H1 (cell line): ENCODE measurements at regions not wholly inside any gene's neighbourhood (a gene's known extent, or its start where the extent isn't known, plus 50 kb on each side); places are given as distances from the start of the nearest gene placed in this dataset.
A peak's percentile ranks its signal among the peaks of the same experiment; 100 is the strongest.

Source experiments
- CTCF ChIA-PET: fragments of 300-600 bp; sonication (Branson Sonifier 250); formaldehyde crosslinking; loops from one replicate; lab custom pipeline; 2021; ENCODE audit not compliant: partially characterized antibody; lab: Charles Lee
- POLR2A ChIA-PET: fragments of 300-600 bp; sonication (Branson Sonifier 250); formaldehyde crosslinking; loops from one replicate; lab custom pipeline; 2021; ENCODE audit warnings: inconsistent platforms; ENCODE audit not compliant: partially characterized antibody; lab: Charles Lee
- DNase-seq, 2 experiments: peaks; one replicate each; pipeline versions ENCODE4 v3.0.0 to v3.0.0-alpha.2; 2010 to 2022; ENCODE audit warnings: low spot score in 2 of 2, low read depth in 1 of 2, mixed read lengths in 1 of 2
- FAIRE-seq: peaks from 2 replicates; lab custom pipeline; 2011; peaks lifted over from hg19 to GRCh38; lab: Jason Lieb, UNC
- H2AFZ ChIP-seq: 2 replicates; pipeline ENCODE4 v1.8.1; 2012; ENCODE audit warnings: low read length, inconsistent platforms
- H2AK5ac ChIP-seq: 2 replicates; pipeline ENCODE4 v1.6.1; 2013; ENCODE audit warnings: low read depth, low read length
- H2BK120ac ChIP-seq: replicated peaks from 2 replicates; pipeline ENCODE3; 2013; ENCODE audit warnings: low read depth, low read length, inconsistent platforms
- H2BK12ac ChIP-seq: 2 replicates; pipeline ENCODE4 v1.6.1; 2013; ENCODE audit warnings: low read depth, low read length
- H2BK15ac ChIP-seq: 2 replicates; pipeline ENCODE4 v1.6.1; 2013; ENCODE audit warnings: low read length
- H2BK20ac ChIP-seq: 2 replicates; pipeline ENCODE4 v1.6.1; 2013; ENCODE audit warnings: low read length
- H2BK5ac ChIP-seq: 2 replicates; pipeline ENCODE4 v1.6.1; 2013; ENCODE audit warnings: low read depth, low read length
- H3K14ac ChIP-seq: 2 replicates; pipeline ENCODE4 v1.6.1; 2013; ENCODE audit warnings: inconsistent platforms; ENCODE audit not compliant: insufficient read length
- H3K18ac ChIP-seq: 2 replicates; pipeline ENCODE4 v1.6.1; 2013; ENCODE audit warnings: low read length; ENCODE audit errors: extremely low read depth
- H3K23ac ChIP-seq: 2 replicates; pipeline ENCODE4 v1.6.1; 2013; ENCODE audit warnings: inconsistent platforms; ENCODE audit not compliant: insufficient read length
- H3K23me2 ChIP-seq: 2 replicates; pipeline ENCODE4 v1.6.1; 2013; ENCODE audit warnings: low read depth, low read length
- H3K27ac ChIP-seq: 2 replicates; pipeline ENCODE4 v1.6.1; 2011; ENCODE audit warnings: low read depth, low read length, inconsistent platforms
- H3K27me3 ChIP-seq, 4 experiments: replicated peaks in 1 of 4; 1 replicate in 1 of 4; 2 replicates in 3 of 4; pipeline versions ENCODE4 v1.6.1 to v1.8.1; 2011 to 2013; ENCODE audit warnings: low read length in 3 of 4, mild to moderate bottlenecking in 3 of 4, inconsistent platforms in 2 of 4, mixed read lengths in 2 of 4, moderate library complexity in 1 of 4; ENCODE audit not compliant: control insufficient read depth in 3 of 4, insufficient read depth in 3 of 4; ENCODE audit errors: extremely low read depth in 1 of 4
- H3K36me3 ChIP-seq, 4 experiments: 2 replicates each; pipeline versions ENCODE4 v1.6.1 to v1.8.1; 2011 to 2013; ENCODE audit warnings: mild to moderate bottlenecking in 4 of 4, low read length in 3 of 4, moderate library complexity in 2 of 4, control low read depth in 1 of 4, inconsistent platforms in 1 of 4; ENCODE audit not compliant: insufficient read depth in 4 of 4, control insufficient read depth in 2 of 4
- H3K4ac ChIP-seq: replicated peaks from 2 replicates; pipeline ENCODE3; 2013; ENCODE audit warnings: low read length, low read depth, mixed read lengths, inconsistent platforms; ENCODE audit not compliant: insufficient read length
- H3K4me1 ChIP-seq, 4 experiments: replicated peaks in 1 of 4; 1 replicate in 1 of 4; 2 replicates in 3 of 4; pipeline versions ENCODE4 v1.6.1 to v1.8.1; 2011 to 2013; ENCODE audit warnings: low read length in 3 of 4, inconsistent platforms in 2 of 4, mixed read lengths in 1 of 4; ENCODE audit not compliant: insufficient read depth in 4 of 4, control insufficient read depth in 3 of 4
- H3K4me2 ChIP-seq, 2 experiments: 2 replicates each; pipeline versions ENCODE4 v1.6.1 to v1.8.1; 2011 to 2013; ENCODE audit warnings: low read depth in 2 of 2, low read length in 2 of 2, control low read depth in 1 of 2, inconsistent platforms in 1 of 2, mild to moderate bottlenecking in 1 of 2; ENCODE audit not compliant: insufficient read depth in 1 of 2
- H3K4me3 ChIP-seq, 4 experiments: fragments of 200-600, 300-600 bp in 1 of 4; sonication (generic), shearing (Covaris generic), sonication (Bioruptor Twin) in 1 of 4; 2 replicates each; pipeline versions ENCODE4 v1.5.1 to v1.8.1; 2011 to 2016; ENCODE audit warnings: low read length in 4 of 4, low read depth in 3 of 4, control low read depth in 2 of 4, inconsistent platforms in 2 of 4, mild to moderate bottlenecking in 2 of 4, mixed read lengths in 1 of 4, moderate library complexity in 1 of 4; ENCODE audit not compliant: insufficient read depth in 2 of 4; ENCODE audit errors: extremely low read depth in 1 of 4
- H3K56ac ChIP-seq: replicated peaks from 2 replicates; pipeline ENCODE3; 2013; ENCODE audit warnings: low read depth, mild to moderate bottlenecking, mixed read lengths, low read length, inconsistent platforms; ENCODE audit not compliant: insufficient read length
- H3K79me1 ChIP-seq: 2 replicates; pipeline ENCODE4 v1.6.1; 2013; ENCODE audit warnings: low read depth, low read length, control low read depth
- H3K79me2 ChIP-seq, 2 experiments: 2 replicates each; pipeline versions ENCODE4 v1.6.1 to v1.8.1; 2012 to 2013; ENCODE audit warnings: low read length in 2 of 2, mild to moderate bottlenecking in 2 of 2, inconsistent platforms in 1 of 2; ENCODE audit not compliant: insufficient read depth in 2 of 2, control insufficient read depth in 1 of 2
- H3K9ac ChIP-seq, 4 experiments: replicated peaks in 1 of 4; 1 replicate in 1 of 4; 2 replicates in 3 of 4; pipeline versions ENCODE4 v1.6.1 to v1.8.1; 2011 to 2013; ENCODE audit warnings: low read depth in 3 of 4, low read length in 3 of 4, control low read depth in 2 of 4, mild to moderate bottlenecking in 2 of 4, moderate library complexity in 2 of 4, inconsistent platforms in 1 of 4; ENCODE audit errors: extremely low read depth in 1 of 4
- H3K9me3 ChIP-seq, 2 experiments: 2 replicates each; pipeline versions ENCODE4 v1.6.1 to v1.8.1; 2012 to 2013; ENCODE audit warnings: mild to moderate bottlenecking in 2 of 2, moderate library complexity in 2 of 2, control low read depth in 1 of 2, inconsistent platforms in 1 of 2, low read depth in 1 of 2, low read length in 1 of 2, mixed read lengths in 1 of 2; ENCODE audit not compliant: insufficient read depth in 2 of 2
- H4K20me1 ChIP-seq, 2 experiments: replicated peaks in 1 of 2; 2 replicates each; pipeline versions ENCODE3 to v1.8.1; 2011 to 2013; ENCODE audit warnings: inconsistent platforms in 2 of 2, low read length in 2 of 2, mild to moderate bottlenecking in 1 of 2; ENCODE audit not compliant: insufficient read depth in 2 of 2, control insufficient read depth in 1 of 2
- H4K5ac ChIP-seq: 2 replicates; pipeline ENCODE4 v1.6.1; 2013; ENCODE audit warnings: low read length, low read depth, mixed read lengths, inconsistent platforms; ENCODE audit not compliant: insufficient read length
- H4K8ac ChIP-seq: 2 replicates; pipeline ENCODE4 v1.8.0; 2013; ENCODE audit warnings: mild to moderate bottlenecking, moderate library complexity, low read length, inconsistent platforms; ENCODE audit not compliant: insufficient read depth; ENCODE audit errors: extremely low read depth
- H4K91ac ChIP-seq: replicated peaks from 2 replicates; pipeline ENCODE3; 2013; ENCODE audit warnings: low read length, mixed read lengths, inconsistent platforms; ENCODE audit not compliant: insufficient read length
- CTCF ChIP-seq, 3 experiments: IDR thresholded peaks; 1 replicate in 2 of 3; 2 replicates in 1 of 3; pipeline versions ENCODE4 v1.5.1 to v1.6.1; 2011; ENCODE audit warnings: low read length in 3 of 3, mild to moderate bottlenecking in 3 of 3, inconsistent platforms in 2 of 3, low read depth in 1 of 3, moderate library complexity in 1 of 3; ENCODE audit not compliant: insufficient read depth in 1 of 3; ENCODE audit errors: control extremely low read depth in 1 of 3
- KDM1A ChIP-seq: fragments of 200-600, 300-600 bp; sonication (generic); IDR thresholded peaks from 2 replicates; pipeline ENCODE4 v1.7.1; 2016; ENCODE audit warnings: mild to moderate bottlenecking, low read length, borderline replicate concordance
- MAX ChIP-seq: IDR thresholded peaks from 2 replicates; pipeline ENCODE4 v1.6.1; 2012; ENCODE audit warnings: inconsistent platforms
- RAD21 ChIP-seq, 2 experiments: IDR thresholded peaks in 1 of 2; conservative IDR thresholded peaks in 1 of 2; 2 replicates each; pipeline ENCODE4 v1.6.1; 2011; ENCODE audit warnings: low read depth in 2 of 2, low read length in 2 of 2, improper control_type of control experiment in 1 of 2, inconsistent platforms in 1 of 2, mild to moderate bottlenecking in 1 of 2, moderate library complexity in 1 of 2
- TAF1 ChIP-seq: IDR thresholded peaks from 2 replicates; pipeline ENCODE4 v1.6.1; 2011; ENCODE audit warnings: mild to moderate bottlenecking, low read depth, low read length
- WGBS, 2 experiments: shearing (Covaris generic) in 1 of 2; methylation state at CpG; one replicate each; pipeline versions ENCODE4 v1.1.6 to v1.1.7; 2013 to 2015; ENCODE audit warnings: low lambda C conversion rate in 2 of 2, mixed read lengths in 2 of 2, inconsistent platforms in 1 of 2, low coverage in 1 of 2, missing lambda C conversion rate in 1 of 2; ENCODE audit not compliant: insufficient replicate concordance in 2 of 2, insufficient coverage in 1 of 2, insufficient read length in 1 of 2; ENCODE audit errors: extremely low coverage in 1 of 2, missing lambda C conversion rate in 1 of 2; 5-methylcytosine and 5-hydroxymethylcytosine counted together

GRCh38 chr1:114292194-114292593 is 138.5 kb upstream of the SYT6 start:
- Histone ChIP-seq H3K56ac (no peak overlapping the region), H4K91ac (no peak overlapping the region), H2BK5ac (no peak overlapping the region), H4K5ac (no peak overlapping the region), H2BK12ac (no peak overlapping the region), H3K4me1 (peaks cover 0 to 2% (median 0%) of the 10 kb centered on the region in 4 experiments; a peak in 2 of 7 replicates), H4K20me1 (no peaks in the 10 kb centered on the region), H3K4me3 (no peak overlapping the region), H3K9ac (no peak overlapping the region), H3K4ac (no peak overlapping the region), H2BK120ac (no peak overlapping the region), H3K23me2 (no peaks in the 10 kb centered on the region), H2BK15ac (no peak overlapping the region), H3K4me2 (no peak overlapping the region)
- no peak for FAIRE-seq
- WGBS, 2 experiments: 97% methylated on average over 5 of the region's 5 CpGs; no CpG with 5 or more reads in 1 of the 2 experiments
- peak; percentile 14 to 24 (median 21); a peak in 2 of 4 replicates for TF ChIP-seq CTCF (IDR thresholded peaks at IDR 0.05; ENCODE audit: control extremely low read depth in 1 of 3, insufficient read depth in 1 of 3, low read depth in 1 of 3, low read length in 3 of 3)
- no peak for TF ChIP-seq KDM1A
- peak; percentile 10 to 34; a peak in 2 of 4 replicates for TF ChIP-seq RAD21 (IDR thresholded peaks at IDR 0.05 in 1 of 2, conservative IDR thresholded peaks at IDR 0.05 in 1 of 2; ENCODE audit: low read depth in 2 of 2, low read length in 2 of 2)
- no peak for TF ChIP-seq MAX
- no peak for TF ChIP-seq TAF1
- TF ChIP-seq, all 59 proteins: peak for 2
- no peak overlapping the region for H3K18ac ChIP-seq
- H3K27ac ChIP-seq: no peak overlapping the region
- H3K9me3 ChIP-seq: no peaks in the 10 kb centered on the region
- H2AK5ac ChIP-seq: no peak overlapping the region
- ChIA-PET CTCF (interaction anchor here (0.8 to 2.1 kb wide), 4 partner anchors 10 to 158 kb away, joined by 3 to 19 read pairs (median 4); no protein-coding TSS in a partner anchor), POLR2A (no interaction called here)
- no peaks in the 10 kb centered on the region; a peak in 1 of 7 replicates for H3K27me3 ChIP-seq
- H3K79me2 ChIP-seq: no peaks in the 10 kb centered on the region
- no peak overlapping the region for H2BK20ac ChIP-seq
- peak overlapping the region; percentile 82; the same call in 1 of the 2 replicates for H2AFZ ChIP-seq
- no peak overlapping the region for H3K23ac ChIP-seq
- DNase-seq: no peak
- no peak overlapping the region for H4K8ac ChIP-seq
- no peaks in the 10 kb centered on the region for H3K79me1 ChIP-seq
- no peak overlapping the region for H3K14ac ChIP-seq
- H3K36me3 ChIP-seq: no peaks in the 10 kb centered on the region
